GM23248 (cell line): ENCODE measurements at regions not wholly inside any gene's neighbourhood (a gene's known extent, or its start where the extent isn't known, plus 50 kb on each side); places are given as distances from the start of the nearest gene placed in this dataset.

Source experiments
- DNase-seq: peaks from one replicate; pipeline ENCODE4 v3.0.0-alpha.2; 2015
- H2AFZ ChIP-seq: fragments of 200-600 bp; sonication (generic); 2 replicates; pipeline ENCODE4 v1.6.1; 2016; ENCODE audit warnings: antibody characterized with exemption
- H3F3A ChIP-seq: fragments of 200-600 bp; sonication (generic); 2 replicates; pipeline ENCODE4 v1.6.1; 2016; ENCODE audit warnings: mild to moderate bottlenecking, antibody characterized with exemption, mixed run types; ENCODE audit not compliant: insufficient read depth
- H3K27ac ChIP-seq: fragments of 200-600 bp; sonication (generic); 2 replicates; pipeline ENCODE4 v1.5.1; 2016; ENCODE audit warnings: mild to moderate bottlenecking
- H3K27me3 ChIP-seq: fragments of 200-600 bp; sonication (generic); replicated peaks from 2 replicates; pipeline ENCODE4 v1.6.1; 2016; ENCODE audit warnings: mild to moderate bottlenecking; ENCODE audit not compliant: insufficient read depth
- H3K36me3 ChIP-seq: fragments of 200-600 bp; sonication (generic); 2 replicates; pipeline ENCODE4 v1.6.1; 2016; ENCODE audit warnings: low read depth, mild to moderate bottlenecking
- H3K4me1 ChIP-seq: fragments of 200-600 bp; sonication (generic); 2 replicates; pipeline ENCODE4 v1.6.1; 2016; ENCODE audit warnings: mild to moderate bottlenecking; ENCODE audit not compliant: insufficient read depth
- H3K4me2 ChIP-seq: fragments of 200-600 bp; sonication (generic); one replicate; pipeline ENCODE4 v1.6.1; 2016; ENCODE audit warnings: mild to moderate bottlenecking; ENCODE audit not compliant: unreplicated experiment
- H3K4me3 ChIP-seq: fragments of 200-600 bp; sonication (generic); 2 replicates; pipeline ENCODE4 v1.5.1; 2016; ENCODE audit warnings: mild to moderate bottlenecking
- H3K79me2 ChIP-seq: fragments of 200-600 bp; sonication (generic); 2 replicates; pipeline ENCODE4 v1.6.1; 2016; ENCODE audit warnings: mild to moderate bottlenecking; ENCODE audit not compliant: insufficient read depth
- H3K9ac ChIP-seq: fragments of 200-600 bp; sonication (generic); 2 replicates; pipeline ENCODE4 v1.6.1; 2016; ENCODE audit warnings: mild to moderate bottlenecking
- H3K9me2 ChIP-seq: fragments of 200-600 bp; sonication (generic); 2 replicates; pipeline ENCODE4 v1.6.1; 2016; ENCODE audit warnings: mixed run types, mild to moderate bottlenecking, moderate library complexity; ENCODE audit not compliant: insufficient read depth
- H3K9me3 ChIP-seq: fragments of 200-600 bp; sonication (generic); one replicate; pipeline ENCODE4 v1.6.1; 2017; ENCODE audit warnings: low read depth
- H4K20me1 ChIP-seq: fragments of 200-600 bp; sonication (generic); 2 replicates; pipeline ENCODE4 v1.6.0; 2016; ENCODE audit not compliant: insufficient read depth
- EZH2 ChIP-seq: fragments of 200-600 bp; sonication (generic); IDR thresholded peaks from 2 replicates; pipeline ENCODE4 v1.6.1; 2018; ENCODE audit warnings: antibody characterized with exemption, mild to moderate bottlenecking; ENCODE audit not compliant: insufficient read depth, poor library complexity, severe bottlenecking
- EZH2phosphoT487 ChIP-seq: fragments of 200-600 bp; sonication (generic); IDR thresholded peaks from 2 replicates; pipeline ENCODE4 v1.6.1; 2018; ENCODE audit warnings: antibody characterized with exemption, moderate library complexity, mild to moderate bottlenecking, low read depth; ENCODE audit not compliant: insufficient read depth
- WGBS, 2 experiments: methylation state at CpG; one replicate each; pipeline ENCODE4 v1.1.6; 2015 to 2017; ENCODE audit warnings: low lambda C conversion rate in 2 of 2, low coverage in 1 of 2; ENCODE audit errors: missing lambda C conversion rate in 2 of 2; 5-methylcytosine and 5-hydroxymethylcytosine counted together
- in situ Hi-C: fragments of 300-500 bp; cut with MboI; formaldehyde crosslinking; loops from 2 replicates; pipeline ENCODE4 v1.15.0; 2020

GRCh38 chr6:81865712-81866111 lies 113.2 kb upstream of the TENT5A start:
- in situ Hi-C loops: no loop called here
- peaks cover 12% of the 10 kb centered on the region for H3K4me1 ChIP-seq
- no peaks in the 10 kb centered on the region for H3K27me3 ChIP-seq
- H3K27ac ChIP-seq: peak overlapping the region; percentile 24
- no peaks in the 10 kb centered on the region for H3K79me2 ChIP-seq
- peak overlapping the region; percentile 56 for H3K4me2 ChIP-seq
- no peaks in the 10 kb centered on the region for H3K36me3 ChIP-seq
- no peaks in the 10 kb centered on the region for H3K9me2 ChIP-seq
- no peaks in the 10 kb centered on the region for H4K20me1 ChIP-seq
- H3F3A ChIP-seq: peaks cover 11% of the 10 kb centered on the region; the same call in 1 of the 2 replicates
- H3K4me3 ChIP-seq: no peak overlapping the region
- peak; percentile 63 for DNase-seq
- H3K9ac ChIP-seq: peak overlapping the region; percentile 6; the same call in 1 of the 2 replicates
- no peaks in the 10 kb centered on the region for H3K9me3 ChIP-seq
- no peak for TF ChIP-seq EZH2phosphoT487
- TF ChIP-seq EZH2: no peak
- peak overlapping the region; percentile 52 for H2AFZ ChIP-seq
- 14 to 24% methylated on average over 3 of the region's 3 CpGs for WGBS, 2 experiments

- H3K4me3 ChIP-seq: no peak overlapping the region
- WGBS, 2 experiments: 94 to 96% methylated on average over 2 of the region's 2 CpGs
- no peak overlapping the region for H3K27ac ChIP-seq
Measured at GRCh38 chr6:81864124-81864523, 111.6 kb upstream of the TENT5A start.

GRCh38 chr6:81863123-81863522 lies 110.6 kb upstream of the TENT5A start:
- Histone ChIP-seq H3K9me2 (no peaks in the 10 kb centered on the region), H3K27ac (no peak overlapping the region), H3K4me2 (no peak overlapping the region), H2AFZ (no peak overlapping the region), H3K79me2 (no peaks in the 10 kb centered on the region), H3K9me3 (no peaks in the 10 kb centered on the region), H4K20me1 (no peaks in the 10 kb centered on the region), H3K4me1 (peaks cover 12% of the 10 kb centered on the region), H3K4me3 (no peak overlapping the region), H3K36me3 (no peaks in the 10 kb centered on the region), H3F3A (peaks cover 11% of the 10 kb centered on the region; the same call in 1 of the 2 replicates), H3K27me3 (no peaks in the 10 kb centered on the region), H3K9ac (no peak overlapping the region)
- in situ Hi-C loops: no loop called here
- TF ChIP-seq EZH2: no peak
- TF ChIP-seq EZH2phosphoT487: no peak
- WGBS, 2 experiments: 81 to 95% methylated on average over 1 of the region's 1 CpG
- no peak for DNase-seq

More at GRCh38 chr6:81864124-81864523, 111.6 kb upstream of the TENT5A start:
- no peak for DNase-seq
- Histone ChIP-seq H3K9me2 (no peaks in the 10 kb centered on the region), H3K36me3 (no peaks in the 10 kb centered on the region), H2AFZ (no peak overlapping the region), H3K4me2 (no peak overlapping the region), H3K79me2 (no peaks in the 10 kb centered on the region), H3K27me3 (no peaks in the 10 kb centered on the region), H4K20me1 (no peaks in the 10 kb centered on the region), H3K9me3 (no peaks in the 10 kb centered on the region), H3K9ac (no peak overlapping the region), H3K4me1 (peaks cover 12% of the 10 kb centered on the region), H3F3A (peaks cover 11% of the 10 kb centered on the region; the same call in 1 of the 2 replicates)
- in situ Hi-C loops: no loop called here
- TF ChIP-seq EZH2phosphoT487 (no peak), EZH2 (no peak)

DNA sequence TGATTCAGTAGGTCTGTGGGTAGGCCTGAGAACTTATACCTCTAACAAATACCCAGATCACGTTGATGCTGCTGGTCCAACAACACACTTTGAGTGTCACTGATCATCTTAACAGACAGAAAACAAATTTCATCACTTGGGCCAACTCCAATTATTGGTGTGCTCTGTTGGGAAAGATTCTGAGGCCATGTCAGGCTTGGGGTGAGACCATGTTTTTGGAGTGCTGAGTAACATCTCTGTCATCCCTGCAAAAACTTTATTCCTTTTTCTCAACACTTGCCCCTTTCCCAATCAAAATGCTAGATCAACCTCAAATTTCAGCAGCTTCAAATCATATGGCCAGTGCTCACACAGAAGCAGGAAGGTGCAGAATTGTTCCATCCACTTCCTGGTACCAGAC lies 108.8 kb upstream of the TENT5A start:
- no peaks in the 10 kb centered on the region for H3K9me2 ChIP-seq
- no peak overlapping the region for H3K27ac ChIP-seq
- no peak for TF ChIP-seq EZH2phosphoT487
- TF ChIP-seq EZH2: no peak
- DNase-seq: peak; percentile 21
- H3K27me3 ChIP-seq: no peaks in the 10 kb centered on the region
- no peaks in the 10 kb centered on the region for H3K79me2 ChIP-seq
- peaks cover 11% of the 10 kb centered on the region for H3K4me1 ChIP-seq
- H3K9ac ChIP-seq: no peak overlapping the region
- in situ Hi-C loops: no loop called here
- WGBS, 2 experiments: 91 to 100% methylated on average over 1 of the region's 1 CpG
- no peak overlapping the region for H2AFZ ChIP-seq
- peaks cover 6% of the 10 kb centered on the region; the same call in 1 of the 2 replicates for H3F3A ChIP-seq
- H3K9me3 ChIP-seq: no peaks in the 10 kb centered on the region
- H3K4me3 ChIP-seq: no peak overlapping the region
- H4K20me1 ChIP-seq: no peaks in the 10 kb centered on the region
- H3K36me3 ChIP-seq: no peaks in the 10 kb centered on the region
- H3K4me2 ChIP-seq: no peak overlapping the region

GRCh38 chr6:81859884-81860283 lies 107.4 kb upstream of the TENT5A start:
- H4K20me1 ChIP-seq: no peaks in the 10 kb centered on the region
- H3K79me2 ChIP-seq: no peaks in the 10 kb centered on the region
- in situ Hi-C loops: no loop called here
- no peak overlapping the region for H3K27ac ChIP-seq
- 79 to 86% methylated on average over 3 of the region's 3 CpGs for WGBS, 2 experiments
- H3K4me2 ChIP-seq: no peak overlapping the region
- DNase-seq: no peak
- TF ChIP-seq EZH2phosphoT487 (no peak), EZH2 (no peak)
- no peaks in the 10 kb centered on the region for H3K36me3 ChIP-seq
- no peaks in the 10 kb centered on the region for H3K9me2 ChIP-seq
- no peaks in the 10 kb centered on the region; the same call in none of the 2 replicates for H3K4me1 ChIP-seq
- H3F3A ChIP-seq: no peaks in the 10 kb centered on the region
- no peaks in the 10 kb centered on the region for H3K9me3 ChIP-seq
- H3K4me3 ChIP-seq: no peak overlapping the region
- no peak overlapping the region for H2AFZ ChIP-seq
- no peaks in the 10 kb centered on the region for H3K27me3 ChIP-seq
- no peak overlapping the region for H3K9ac ChIP-seq
